PC-9 (cell line): ENCODE measurements at regions not wholly inside any gene's neighbourhood (a gene's known extent, or its start where the extent isn't known, plus 50 kb on each side); places are given as distances from the start of the nearest gene placed in this dataset.

Source experiments
- EZH2 ChIP-seq: fragments of 200-600 bp; sonication (generic); IDR thresholded peaks from 2 replicates; pipeline ENCODE4 v1.8.0; 2017; ENCODE audit warnings: antibody characterized with exemption, low read depth
- TF ChIP-seq, protein P1 (sequence below): fragments of 200-600 bp; sonication (generic); conservative IDR thresholded peaks from 2 replicates; pipeline ENCODE4 v1.6.1; 2017; ENCODE audit warnings: mixed run types, antibody characterized with exemption, mild to moderate bottlenecking, moderate library complexity

DNA sequence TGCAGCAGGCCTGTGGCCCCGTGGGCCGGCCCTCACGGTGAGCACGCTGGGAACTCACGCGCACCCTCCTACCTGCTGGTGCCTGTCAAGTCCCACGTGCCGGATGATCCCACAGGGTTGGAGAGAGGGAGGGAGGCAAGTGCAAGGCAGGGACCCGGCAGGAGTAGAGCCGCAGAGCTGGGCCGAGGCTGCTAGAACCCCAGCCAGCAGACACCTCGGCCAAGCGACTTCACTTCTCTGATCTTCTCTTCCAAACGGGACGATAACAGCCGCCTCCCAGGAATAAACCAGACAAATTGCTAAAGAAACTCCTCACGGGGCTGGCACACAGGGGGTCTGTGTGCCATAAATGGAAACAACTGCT lies 1232.8 kb downstream of the TBC1D22A start:
- TF ChIP-seq, protein P1, sequence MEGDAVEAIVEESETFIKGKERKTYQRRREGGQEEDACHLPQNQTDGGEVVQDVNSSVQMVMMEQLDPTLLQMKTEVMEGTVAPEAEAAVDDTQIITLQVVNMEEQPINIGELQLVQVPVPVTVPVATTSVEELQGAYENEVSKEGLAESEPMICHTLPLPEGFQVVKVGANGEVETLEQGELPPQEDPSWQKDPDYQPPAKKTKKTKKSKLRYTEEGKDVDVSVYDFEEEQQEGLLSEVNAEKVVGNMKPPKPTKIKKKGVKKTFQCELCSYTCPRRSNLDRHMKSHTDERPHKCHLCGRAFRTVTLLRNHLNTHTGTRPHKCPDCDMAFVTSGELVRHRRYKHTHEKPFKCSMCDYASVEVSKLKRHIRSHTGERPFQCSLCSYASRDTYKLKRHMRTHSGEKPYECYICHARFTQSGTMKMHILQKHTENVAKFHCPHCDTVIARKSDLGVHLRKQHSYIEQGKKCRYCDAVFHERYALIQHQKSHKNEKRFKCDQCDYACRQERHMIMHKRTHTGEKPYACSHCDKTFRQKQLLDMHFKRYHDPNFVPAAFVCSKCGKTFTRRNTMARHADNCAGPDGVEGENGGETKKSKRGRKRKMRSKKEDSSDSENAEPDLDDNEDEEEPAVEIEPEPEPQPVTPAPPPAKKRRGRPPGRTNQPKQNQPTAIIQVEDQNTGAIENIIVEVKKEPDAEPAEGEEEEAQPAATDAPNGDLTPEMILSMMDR: no peak
- no peak for TF ChIP-seq EZH2
